HG03521 (cell line): ENCODE measurements at regions not wholly inside any gene's neighbourhood (a gene's known extent, or its start where the extent isn't known, plus 50 kb on each side); places are given as distances from the start of the nearest gene placed in this dataset.

Experiments used
- ATAC-seq: cut with Tn5 transposase; IDR thresholded peaks from one replicate; pipeline ENCODE4 v1.9.1; 2021; ENCODE audit warnings: mild to moderate bottlenecking, moderate library complexity; ENCODE audit not compliant: unreplicated experiment

DNA sequence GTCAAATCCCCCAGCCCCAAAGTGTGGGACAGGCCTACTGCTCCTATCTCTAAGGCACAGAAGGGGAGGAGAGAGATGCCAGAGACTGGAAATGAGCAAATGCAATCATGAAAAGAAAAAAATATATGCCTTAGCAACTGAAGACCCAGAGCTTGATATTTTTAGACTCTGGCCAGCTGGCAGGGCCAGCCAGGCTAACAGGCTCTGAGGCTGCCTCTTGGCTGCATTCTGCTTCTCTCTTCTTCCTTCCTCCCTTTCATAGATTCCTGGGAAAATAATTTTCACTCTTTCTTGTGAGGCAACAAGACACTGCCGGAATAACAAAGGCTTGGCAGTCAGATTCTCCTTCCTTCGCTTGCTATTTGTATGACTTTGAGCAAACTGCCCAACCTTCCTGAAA, 209.1 kb downstream of the RAD51AP2 start:
- ATAC-seq = no peak

DNA sequence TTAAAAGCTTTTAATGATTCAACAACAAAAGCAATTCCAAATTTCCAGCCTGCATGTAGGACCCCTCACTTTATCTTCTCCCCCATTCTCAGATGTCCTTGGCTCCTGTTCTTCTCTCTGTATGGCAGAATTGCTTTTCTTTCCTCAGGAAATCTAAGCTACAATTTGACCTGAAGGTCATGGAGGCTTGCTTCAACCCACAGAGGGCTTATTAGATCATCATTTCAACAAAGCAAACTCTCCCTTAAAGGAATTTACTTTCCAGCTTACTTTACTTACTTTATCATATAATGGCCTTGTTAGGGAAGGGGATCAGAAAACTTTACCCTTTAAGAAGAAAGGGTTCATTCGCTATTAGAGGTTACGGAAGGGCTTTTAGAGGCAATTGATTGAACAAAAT, 211.5 kb downstream of the RAD51AP2 start:
- no peak for ATAC-seq

DNA sequence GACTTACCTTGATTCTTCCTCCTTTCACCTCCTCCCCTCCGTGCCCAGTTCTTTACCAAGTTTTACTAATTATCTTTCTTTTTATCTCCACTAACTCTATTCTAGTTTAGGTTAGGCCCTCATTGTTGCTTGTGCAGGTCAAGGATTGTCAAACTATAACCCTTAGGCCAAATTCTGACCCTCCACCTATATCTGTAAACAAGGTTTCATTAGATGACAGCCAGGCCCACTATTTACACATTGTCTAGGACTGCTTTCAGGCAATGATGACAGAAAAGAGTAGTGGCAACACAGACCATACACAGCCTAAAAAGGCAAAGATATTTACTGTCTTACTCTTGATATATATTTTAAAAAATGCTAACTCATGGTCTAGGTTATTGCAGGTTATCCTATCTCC, 212.0 kb downstream of the RAD51AP2 start:
- ATAC-seq = no peak

DNA sequence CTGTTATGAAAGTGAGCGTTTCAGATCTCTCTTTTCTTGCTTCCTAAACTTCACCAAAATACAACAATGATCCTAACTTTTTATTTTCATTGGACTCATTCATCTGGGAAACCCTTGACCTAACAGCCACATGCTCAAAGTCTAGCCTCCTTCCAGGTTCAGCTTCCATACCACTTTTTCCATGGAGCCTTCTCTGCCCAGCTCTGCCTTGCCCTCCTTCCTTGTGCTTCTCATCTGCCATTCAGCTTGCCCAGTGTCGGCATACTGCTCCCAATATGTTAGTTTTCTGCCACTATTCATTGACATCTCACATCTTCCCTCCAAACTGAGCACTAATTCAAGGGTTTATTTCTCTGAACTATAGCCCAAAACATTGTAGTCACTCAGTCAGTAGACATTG, 214.7 kb downstream of the RAD51AP2 start:
- ATAC-seq = no peak

DNA sequence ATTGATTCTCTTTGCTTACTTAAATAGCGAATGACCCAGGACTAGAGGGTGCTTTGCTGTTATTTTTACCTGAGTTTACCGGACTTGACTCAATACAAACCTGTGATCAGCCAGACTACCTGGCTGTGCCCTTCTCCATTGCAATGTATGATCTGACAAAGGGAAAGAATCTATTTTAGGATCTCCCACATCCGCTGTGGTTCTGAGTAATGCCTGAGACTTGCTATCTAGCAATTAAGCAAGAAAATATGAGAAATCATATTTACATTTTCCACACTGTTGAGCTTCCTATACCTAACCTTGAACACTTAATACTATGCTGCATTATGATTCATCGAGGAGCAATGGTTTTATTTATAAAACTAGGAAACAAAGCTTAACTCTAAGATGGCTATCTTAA, 215.2 kb downstream of the RAD51AP2 start:
- ATAC-seq = no peak

DNA sequence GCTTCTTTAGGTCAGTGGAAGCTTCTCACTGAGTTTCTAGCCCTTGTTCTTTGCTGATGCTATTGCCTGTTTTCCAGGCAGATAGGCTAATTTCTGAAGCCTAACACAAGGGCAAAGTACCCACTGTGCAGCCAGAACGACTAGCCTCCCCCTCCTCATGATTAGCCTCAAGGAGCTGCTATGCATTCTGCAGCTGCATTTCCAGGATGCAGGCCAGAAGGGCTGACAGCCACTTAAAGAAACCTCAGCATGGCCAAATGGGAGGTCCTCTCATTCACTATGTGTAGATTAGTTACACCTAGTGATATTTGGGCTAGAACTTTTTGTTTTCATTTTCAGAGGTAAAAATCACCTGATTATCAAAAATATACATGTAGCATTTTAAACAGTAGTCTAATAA, 216.0 kb downstream of the RAD51AP2 start:
- ATAC-seq = no peak

DNA sequence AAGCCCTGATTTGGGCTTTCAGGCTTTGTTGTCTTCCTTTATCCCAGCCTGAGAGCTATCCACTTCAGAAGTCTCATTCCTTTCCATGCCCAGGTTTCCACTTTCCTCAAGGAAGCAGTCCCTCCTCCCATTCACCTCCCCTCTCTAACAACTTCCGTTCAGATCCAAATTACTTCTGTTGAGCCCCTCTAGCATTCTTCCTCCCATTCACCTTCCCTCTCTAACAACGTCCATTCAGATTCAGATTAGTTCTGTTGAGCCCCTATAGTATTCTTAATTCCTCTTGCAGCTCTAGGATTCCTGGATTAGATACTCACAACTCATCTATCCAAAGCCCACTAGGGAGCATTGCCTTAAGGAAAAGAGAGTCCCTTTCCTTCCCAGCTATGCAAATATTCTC, 216.8 kb downstream of the RAD51AP2 start:
- no peak for ATAC-seq

DNA sequence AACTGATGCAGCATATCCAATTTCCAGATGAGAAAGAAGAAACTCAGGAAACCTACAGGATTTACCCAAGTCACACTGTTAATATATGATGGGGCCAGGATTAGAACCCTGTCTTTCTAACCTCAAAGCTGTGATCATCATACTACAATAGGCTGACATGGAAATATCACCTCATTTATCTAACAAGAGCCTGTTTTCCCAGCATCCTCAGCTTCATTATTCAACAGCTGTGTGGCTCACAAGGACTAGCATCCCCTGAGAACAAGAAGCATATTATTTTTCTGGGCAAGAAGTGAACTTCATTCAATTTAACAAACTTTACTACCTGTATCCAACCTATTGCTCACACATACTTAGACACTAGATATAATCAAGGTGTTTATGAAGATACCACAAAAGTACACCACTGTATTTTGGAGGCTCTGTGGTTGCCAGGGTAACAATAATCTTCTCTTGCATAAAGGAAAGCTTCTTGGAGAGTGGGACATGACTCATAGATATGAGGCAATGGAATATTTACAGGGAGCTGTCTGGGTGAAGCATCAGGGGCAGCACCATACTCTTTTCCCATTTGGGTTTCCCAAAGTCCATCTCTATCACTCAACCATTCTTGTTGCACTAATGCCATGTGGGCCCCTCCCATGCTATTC, 218.2 kb downstream of the RAD51AP2 start:
- no peak for ATAC-seq

DNA sequence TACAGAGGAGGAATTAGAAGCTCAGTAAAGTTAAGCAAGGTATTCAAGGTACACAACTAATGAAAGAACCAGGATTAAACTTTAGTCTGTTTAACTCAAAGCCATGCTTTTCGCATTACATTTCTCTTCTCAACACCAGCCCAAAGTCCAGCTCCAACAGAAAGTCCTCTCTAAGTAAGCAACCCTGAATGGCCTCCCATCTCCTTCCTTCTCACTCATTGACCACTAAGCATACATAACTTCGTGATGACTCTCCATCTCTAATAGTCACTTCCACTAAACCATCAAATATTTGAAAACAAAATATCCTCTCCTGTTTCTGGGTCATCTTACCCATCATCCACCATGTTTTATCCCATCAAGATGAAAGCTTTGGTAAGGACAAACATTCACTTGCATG, 219.8 kb downstream of the RAD51AP2 start:
- no peak for ATAC-seq

DNA sequence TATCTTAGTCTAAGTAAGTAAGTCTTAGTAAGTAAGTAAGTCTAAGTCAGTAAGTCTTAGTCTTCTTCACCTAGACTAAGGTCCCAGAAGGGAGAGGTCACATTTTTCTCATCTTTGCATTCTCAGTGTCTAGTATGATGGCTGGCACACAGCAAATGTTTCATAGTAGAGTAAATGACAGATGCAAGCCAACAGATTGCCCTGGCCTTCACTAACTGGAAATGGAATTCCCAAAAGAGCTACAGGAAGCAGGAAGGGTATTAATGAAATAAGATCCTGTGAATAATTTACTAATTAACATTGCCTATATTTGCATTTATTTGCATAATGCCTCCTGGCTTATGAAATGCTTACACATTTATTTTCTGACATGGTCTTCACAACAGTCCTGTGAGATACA, 221.6 kb downstream of the RAD51AP2 start:
- ATAC-seq = no peak

DNA sequence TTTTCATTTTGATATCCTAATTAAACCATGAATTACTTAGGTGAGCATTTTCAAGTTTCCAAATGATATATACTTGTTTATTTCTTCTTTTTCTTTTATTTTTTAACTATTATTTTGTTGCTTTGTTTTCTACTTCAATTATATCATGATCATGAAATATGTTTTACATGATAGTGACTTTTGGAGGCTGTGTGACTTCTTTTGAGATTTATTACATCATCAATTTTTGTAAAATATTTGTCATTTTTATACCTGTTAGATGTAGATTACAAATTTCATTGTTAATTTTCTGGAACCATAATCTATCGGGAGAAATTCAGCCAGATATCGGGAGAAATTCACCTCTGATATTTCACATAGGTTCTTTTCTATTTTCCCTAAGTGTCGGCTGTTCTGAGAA, 228.6 kb downstream of the RAD51AP2 start:
- ATAC-seq = no peak

DNA sequence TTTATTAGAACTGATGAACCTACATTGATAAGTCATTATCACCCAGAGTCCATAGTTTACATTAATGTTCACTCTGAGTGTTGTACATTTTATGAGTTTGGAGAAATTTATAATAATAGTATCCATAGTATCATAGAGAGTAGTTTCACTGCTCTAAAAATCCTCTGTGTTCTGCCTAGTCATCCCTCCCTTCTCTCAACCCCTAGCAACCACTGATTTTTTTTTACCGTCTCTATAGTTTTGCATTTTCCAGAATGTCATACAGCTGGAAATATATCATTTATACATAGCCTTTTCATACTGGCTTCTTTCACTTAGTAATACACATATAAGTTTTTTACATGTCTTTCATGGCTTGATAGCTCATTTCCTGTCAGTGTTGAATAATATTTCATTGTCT, 231.1 kb downstream of the RAD51AP2 start:
- no peak for ATAC-seq

DNA sequence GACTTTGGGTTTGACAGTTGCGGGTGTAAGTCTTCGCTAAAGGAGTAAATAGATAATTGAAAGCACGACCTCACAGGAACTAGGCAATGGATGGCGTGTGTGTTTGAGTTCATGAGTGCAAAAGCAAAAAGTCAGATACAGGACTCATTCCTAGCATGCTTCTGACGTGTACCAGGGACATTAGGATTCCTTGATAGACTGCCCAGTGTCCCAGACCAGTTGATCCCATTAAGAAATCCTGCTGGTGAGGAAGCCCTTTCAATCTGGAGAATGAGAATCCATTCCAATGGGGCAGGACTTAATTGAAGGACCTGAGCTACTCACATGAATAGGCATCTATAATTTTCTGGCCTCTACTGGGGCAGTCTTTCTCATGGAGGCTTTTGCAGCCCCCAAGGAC, 235.4 kb downstream of the RAD51AP2 start:
- ATAC-seq = no peak

DNA sequence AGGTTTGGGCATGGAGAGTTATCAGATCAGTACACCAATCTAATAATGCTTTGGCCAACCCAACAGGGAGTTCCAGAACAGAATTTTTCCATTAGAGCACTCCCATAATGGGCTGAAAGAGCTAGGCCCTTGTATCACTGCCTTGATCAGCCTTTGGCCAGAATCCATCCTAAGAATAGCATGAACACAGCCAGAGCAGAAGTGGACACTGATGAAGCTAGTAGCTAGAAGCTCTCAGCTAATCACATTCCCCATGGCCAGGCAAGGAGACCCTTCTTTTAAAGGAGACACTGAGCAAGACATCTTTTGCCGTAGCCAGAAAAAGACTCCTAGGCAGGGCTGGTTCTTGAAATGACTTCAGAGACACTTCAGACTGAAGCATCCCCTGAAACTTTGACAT, 236.0 kb downstream of the RAD51AP2 start:
- ATAC-seq = no peak

DNA sequence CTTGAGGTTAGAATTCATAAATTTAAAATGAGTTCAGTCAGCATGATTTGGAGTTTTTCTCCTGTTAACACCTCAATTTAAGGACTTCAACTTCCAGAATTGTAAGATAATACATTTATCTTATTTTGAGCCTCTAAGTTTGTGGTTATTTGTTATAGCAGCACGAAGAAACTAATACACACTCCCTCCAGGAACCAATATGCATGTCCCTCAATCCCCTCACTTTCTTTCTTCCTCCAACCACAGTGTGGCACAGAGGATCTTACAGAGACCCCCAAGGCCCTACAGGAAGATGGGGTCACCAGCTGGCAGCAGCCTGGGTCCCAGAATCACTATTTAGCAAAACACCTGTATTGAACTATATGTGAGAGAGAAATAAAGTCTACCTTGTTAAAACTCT, 242.0 kb downstream of the RAD51AP2 start:
- no peak for ATAC-seq

DNA sequence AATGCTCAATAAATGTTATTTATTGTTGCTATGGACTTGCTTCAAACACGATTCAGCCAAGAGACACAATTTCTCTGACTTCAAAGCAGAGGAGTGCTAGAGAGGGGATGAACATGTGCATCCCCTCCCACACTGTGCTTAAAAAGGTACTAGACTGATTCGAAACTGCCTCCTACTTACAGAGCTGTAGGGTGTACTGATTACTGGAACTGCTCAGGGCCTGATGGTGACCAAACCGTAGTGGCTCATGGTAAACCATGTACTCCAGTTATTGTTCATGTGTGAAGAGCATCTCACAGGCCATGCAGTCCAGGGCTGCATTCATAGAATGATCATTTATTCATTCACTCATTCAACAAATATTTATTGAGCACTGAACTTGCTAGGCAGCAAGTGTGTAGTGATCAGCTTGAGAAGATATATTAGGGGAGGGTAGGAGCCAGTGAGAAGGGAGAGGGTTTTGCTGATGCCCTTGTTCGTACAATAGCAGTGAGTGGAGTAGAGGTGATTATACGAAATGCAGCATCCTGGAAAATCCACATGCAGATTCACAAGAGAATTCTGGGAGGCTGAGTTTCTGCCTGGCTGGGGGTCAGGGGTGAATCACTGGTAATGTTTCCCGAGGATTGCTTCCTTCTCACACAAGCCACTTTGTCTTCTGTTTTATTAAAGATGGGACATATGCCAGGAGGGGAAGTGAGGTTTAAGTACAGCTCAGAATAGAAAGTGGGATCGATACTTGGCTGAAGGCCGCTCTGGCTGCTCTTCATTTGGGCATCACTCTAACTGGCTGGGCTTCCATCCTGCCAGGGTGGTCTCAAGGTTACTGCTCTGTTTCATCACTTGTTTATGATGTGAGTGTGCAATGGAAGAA, 245.4 kb downstream of the RAD51AP2 start:
- peak; percentile 56 for ATAC-seq

DNA sequence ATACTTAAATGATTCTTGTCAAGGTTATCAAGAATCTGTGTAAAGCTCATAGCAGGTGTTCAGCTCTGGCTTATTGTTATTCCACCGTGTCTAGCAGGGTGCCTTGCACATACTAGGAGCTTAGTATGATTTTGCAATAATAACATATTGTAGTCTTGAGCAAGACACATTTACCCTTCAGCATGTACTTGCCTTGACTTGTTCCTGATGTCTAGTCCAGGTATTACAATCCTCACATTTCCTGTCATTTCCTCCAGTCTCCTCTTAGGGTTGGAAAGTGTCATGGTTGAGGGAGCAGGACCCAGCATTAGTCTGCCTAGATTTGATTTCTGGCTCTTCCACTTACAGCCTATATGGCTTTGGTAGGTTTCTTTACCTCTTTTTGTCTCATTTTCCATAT, 246.1 kb downstream of the RAD51AP2 start:
- no peak for ATAC-seq

DNA sequence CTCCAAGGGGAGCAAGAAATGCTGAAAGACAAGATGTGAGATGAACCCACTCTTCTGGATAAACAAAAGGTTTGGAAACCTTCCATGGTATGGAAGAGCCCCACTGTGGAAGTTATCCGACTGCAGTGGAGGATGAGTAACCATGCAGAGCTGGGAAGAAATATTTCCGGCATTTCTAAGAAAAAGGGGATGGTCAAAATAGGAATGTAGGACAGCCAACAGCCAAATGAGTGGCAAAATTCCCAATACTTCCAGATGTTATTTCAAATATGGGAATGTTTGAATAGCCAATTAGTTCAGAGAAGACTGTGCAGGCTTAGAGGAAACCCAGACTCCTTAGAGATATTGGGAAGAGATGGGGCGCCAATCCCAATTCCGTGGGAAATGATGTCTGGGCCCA, 246.8 kb downstream of the RAD51AP2 start:
- no peak for ATAC-seq

DNA sequence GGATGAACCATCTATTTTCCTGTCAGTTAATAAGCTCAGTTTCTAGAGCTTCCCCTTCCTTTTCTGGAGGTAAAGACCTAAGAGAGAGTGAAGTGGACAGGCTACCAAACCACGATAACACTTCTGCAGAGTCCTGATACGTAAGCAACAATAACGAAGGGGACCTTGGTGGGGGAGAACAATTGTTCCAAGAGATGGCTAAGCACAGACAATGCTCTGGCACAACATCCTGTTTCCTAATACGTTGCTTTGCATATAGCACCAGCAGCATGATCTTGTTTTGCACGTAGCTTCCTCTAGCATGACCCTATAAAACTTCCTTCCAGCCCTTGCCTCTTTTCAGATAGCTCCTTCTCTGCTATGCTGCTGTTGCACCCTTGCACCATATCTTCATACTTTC, 247.3 kb downstream of the RAD51AP2 start:
- ATAC-seq = no peak

DNA sequence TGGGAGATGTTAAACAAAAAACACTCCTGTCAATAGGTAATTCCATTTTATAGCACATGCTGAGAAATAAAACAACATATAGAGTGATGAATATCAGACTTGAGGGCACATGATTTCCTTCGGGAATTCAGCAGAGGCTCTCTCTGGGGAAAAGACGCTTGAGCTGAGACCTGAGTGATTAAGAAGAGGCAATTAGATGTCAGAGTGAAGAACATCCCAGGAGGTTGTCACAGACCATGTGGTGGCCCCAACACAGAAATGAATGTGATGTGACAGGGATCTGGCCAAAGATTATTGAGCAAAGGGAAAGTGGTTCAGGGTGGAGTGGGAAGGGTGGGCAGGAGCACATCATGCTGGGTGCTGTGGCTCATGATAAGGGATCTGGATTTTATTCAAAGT, 254.7 kb downstream of the RAD51AP2 start:
- no peak for ATAC-seq

DNA sequence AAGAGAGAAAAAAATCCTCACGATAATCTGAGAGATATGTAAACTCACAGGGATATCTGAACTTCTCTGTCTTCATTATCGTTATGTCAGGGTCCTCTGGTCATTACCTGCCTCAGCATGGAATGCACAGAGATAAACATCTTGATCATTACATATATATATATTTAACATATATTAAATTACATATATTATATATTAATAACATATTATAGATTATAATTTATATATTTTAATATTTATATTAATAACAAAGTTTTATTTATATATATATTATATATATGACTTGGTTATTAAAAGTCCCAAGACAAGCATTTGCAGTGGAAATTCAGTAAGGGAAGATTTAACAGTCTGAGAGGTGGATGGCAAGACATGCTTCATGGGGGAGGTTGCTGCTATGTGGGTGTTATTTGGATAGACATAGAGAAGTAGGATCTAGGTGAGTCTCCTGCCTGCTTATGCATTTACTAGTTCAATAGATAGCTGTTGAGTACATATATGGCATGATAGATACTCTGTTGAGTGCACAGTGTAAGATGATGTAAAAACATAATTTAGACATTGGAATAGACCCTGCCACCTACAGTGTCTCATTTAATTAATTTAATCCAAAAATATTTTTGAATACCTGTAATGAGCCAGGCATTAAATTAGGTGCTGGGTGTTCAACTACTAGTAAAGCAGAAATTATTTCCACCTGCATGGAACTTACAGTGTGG, 255.2 kb downstream of the RAD51AP2 start:
- no peak for ATAC-seq

DNA sequence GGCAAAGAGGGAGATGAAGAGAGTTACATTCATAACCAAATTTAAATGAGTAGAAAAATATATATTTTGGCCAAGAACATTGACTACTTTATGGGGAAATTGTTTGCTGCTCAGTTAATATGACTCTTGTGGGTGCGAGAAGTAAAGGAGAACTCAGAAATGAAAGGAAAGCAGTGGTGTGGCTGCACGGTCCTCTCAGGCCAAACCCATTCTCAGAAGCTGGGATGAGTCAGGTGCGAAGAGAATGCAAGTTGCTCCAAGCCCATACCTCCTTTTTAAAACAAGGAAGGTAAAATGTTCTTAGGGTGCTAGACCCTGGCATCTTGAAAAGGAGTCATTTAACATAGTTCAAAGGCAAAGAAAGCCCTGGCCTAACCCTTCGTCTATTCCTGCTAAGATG, 258.6 kb downstream of the RAD51AP2 start:
- ATAC-seq = no peak
